GM12892 (cell line): ENCODE measurements at regions not wholly inside any gene's neighbourhood (a gene's known extent, or its start where the extent isn't known, plus 50 kb on each side); places are given as distances from the start of the nearest gene placed in this dataset.

ENCODE experiments used
- POLR2A ChIP-seq: IDR thresholded peaks from 2 replicates; pipeline ENCODE4 v1.6.1; 2011; ENCODE audit warnings: low read depth, low read length, control low read depth
- TAF1 ChIP-seq: IDR thresholded peaks from 2 replicates; pipeline ENCODE4 v1.6.1; 2011; ENCODE audit warnings: low read depth, mild to moderate bottlenecking, control low read depth, low read length, borderline replicate concordance

GRCh38 chr12:5375547-5376295 lies 56.2 kb upstream of the NTF3 start:
- no peak for TF ChIP-seq POLR2A
- no peak for TF ChIP-seq TAF1
